ENCODE measurements at regions not wholly inside any gene's neighbourhood (a gene's known extent, or its start where the extent isn't known, plus 50 kb on each side); places are given as distances from the start of the nearest gene placed in this dataset.

DNA sequence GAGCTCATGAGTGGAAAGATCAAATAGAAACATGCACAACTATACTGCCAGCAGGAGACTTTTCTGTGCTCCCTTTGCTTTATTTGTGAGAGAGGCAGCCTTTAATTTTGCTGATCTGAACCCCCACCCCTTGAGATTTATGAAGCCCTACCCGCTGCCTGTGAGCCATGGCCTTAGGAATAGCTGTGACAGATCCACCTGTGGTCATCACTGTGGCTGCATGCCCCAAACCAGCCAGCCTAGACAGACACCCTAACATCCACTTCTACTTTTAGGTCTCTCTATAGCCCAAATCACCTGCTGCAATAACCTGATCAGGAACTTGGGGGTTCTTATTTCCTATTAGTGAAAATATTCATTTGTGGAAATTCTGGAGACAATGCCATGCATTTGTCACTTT, 196.2 kb downstream of the C1orf94 start:
- TF ChIP-seq POLR2A (IDR thresholded peaks at IDR 0.05; ENCODE audit: low read depth) (no peak), EP300 (IDR thresholded peaks at IDR 0.05) (no peak)
- TF ChIP-seq, protein P1, sequence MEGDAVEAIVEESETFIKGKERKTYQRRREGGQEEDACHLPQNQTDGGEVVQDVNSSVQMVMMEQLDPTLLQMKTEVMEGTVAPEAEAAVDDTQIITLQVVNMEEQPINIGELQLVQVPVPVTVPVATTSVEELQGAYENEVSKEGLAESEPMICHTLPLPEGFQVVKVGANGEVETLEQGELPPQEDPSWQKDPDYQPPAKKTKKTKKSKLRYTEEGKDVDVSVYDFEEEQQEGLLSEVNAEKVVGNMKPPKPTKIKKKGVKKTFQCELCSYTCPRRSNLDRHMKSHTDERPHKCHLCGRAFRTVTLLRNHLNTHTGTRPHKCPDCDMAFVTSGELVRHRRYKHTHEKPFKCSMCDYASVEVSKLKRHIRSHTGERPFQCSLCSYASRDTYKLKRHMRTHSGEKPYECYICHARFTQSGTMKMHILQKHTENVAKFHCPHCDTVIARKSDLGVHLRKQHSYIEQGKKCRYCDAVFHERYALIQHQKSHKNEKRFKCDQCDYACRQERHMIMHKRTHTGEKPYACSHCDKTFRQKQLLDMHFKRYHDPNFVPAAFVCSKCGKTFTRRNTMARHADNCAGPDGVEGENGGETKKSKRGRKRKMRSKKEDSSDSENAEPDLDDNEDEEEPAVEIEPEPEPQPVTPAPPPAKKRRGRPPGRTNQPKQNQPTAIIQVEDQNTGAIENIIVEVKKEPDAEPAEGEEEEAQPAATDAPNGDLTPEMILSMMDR (IDR thresholded peaks at IDR 0.05) = no peak

Data from esophagus muscularis mucosa (tissue), 4 donors.